Gastrocnemius medialis (tissue), 4 donors: ENCODE measurements at regions not wholly inside any gene's neighbourhood (a gene's known extent, or its start where the extent isn't known, plus 50 kb on each side); places are given as distances from the start of the nearest gene placed in this dataset.

Source experiments
- ATAC-seq, 2 donors: fragments of 150-250 bp; one replicate each; pipeline ENCODE4 v1.9.1; 2016
- DNase-seq, 2 donors: peaks; one replicate each; pipeline ENCODE4 v3.0.0-alpha.2; 2019
- H3K27ac ChIP-seq, 4 donors: fragments of 200-600 bp; sonication (generic); 1 replicate in 1 of 4; 2 replicates in 3 of 4; pipeline ENCODE4 v1.5.1; 2016 to 2018; ENCODE audit warnings: mild to moderate bottlenecking in 2 of 4, moderate library complexity in 1 of 4
- H3K27me3 ChIP-seq, 3 donors: fragments of 200-600 bp; sonication (generic) in 2 of 3; 1 replicate in 1 of 3; 2 replicates in 2 of 3; pipeline versions ENCODE4 v1.5.1 to v1.6.0; 2016 to 2019; ENCODE audit warnings: mild to moderate bottlenecking in 1 of 3, moderate library complexity in 1 of 3
- H3K36me3 ChIP-seq, 2 donors: fragments of 200-600 bp; sonication (generic) in 1 of 2; one replicate each; pipeline ENCODE4 v1.5.1; 2017 to 2018
- H3K4me1 ChIP-seq, 2 donors: fragments of 200-600 bp; sonication (generic) in 1 of 2; one replicate each; pipeline ENCODE4 v1.5.1; 2016 to 2017; ENCODE audit warnings: mild to moderate bottlenecking in 2 of 2
- H3K4me3 ChIP-seq, 4 donors: fragments of 200-600 bp; sonication (generic) in 3 of 4; 1 replicate in 1 of 4; 2 replicates in 3 of 4; pipeline ENCODE4 v1.5.1; 2016 to 2019; ENCODE audit warnings: mild to moderate bottlenecking in 2 of 4
- H3K9me3 ChIP-seq, 3 donors: fragments of 200-600 bp; sonication (generic) in 2 of 3; 1 replicate in 1 of 3; 2 replicates in 2 of 3; pipeline ENCODE4 v1.5.1; 2016 to 2019
- CTCF ChIP-seq, 5 experiments: fragments of 450-650 bp in 3 of 5; fragments of 200-600 bp in 2 of 5; sonication (generic) in 2 of 5; IDR thresholded peaks in 4 of 5; conservative IDR thresholded peaks in 1 of 5; 1 replicate in 4 of 5; 2 replicates in 1 of 5; pipeline ENCODE4 v1.5.1; 2016 to 2019; ENCODE audit warnings: antibody characterized with exemption in 5 of 5, mild to moderate bottlenecking in 3 of 5, moderate library complexity in 3 of 5
- POLR2A ChIP-seq, 2 donors: fragments of 450-650 bp; IDR thresholded peaks; one replicate each; pipeline ENCODE4 v1.6.1; 2017; ENCODE audit warnings: antibody characterized with exemption in 2 of 2, mild to moderate bottlenecking in 2 of 2, moderate library complexity in 2 of 2
- in situ Hi-C, 4 donors: fragments of 200-750 bp; cut with MboI; loops; one replicate each; pipeline versions ENCODE4 v1.15.0 to v1.8.0; 2017; ENCODE audit warnings: low sequenced_read_pairs in 4 of 4
- intact Hi-C: fragments of 100-400 bp; cut with DNase I; formaldehyde crosslinking; loops from one replicate; pipeline ENCODE4 v1.15.1; 2023; ENCODE audit warnings: low total_unique reads

GRCh38 chr2:19762959-19763605, 138.7 kb downstream of the TTC32 start:
- intact Hi-C loops = no loop called here
- in situ Hi-C loops = no loop called here
- Histone ChIP-seq H3K27ac (no peak overlapping the region), H3K4me3 (no peak overlapping the region), H3K4me1 (no peaks in the 10 kb centered on the region), H3K27me3 (no peaks in the 10 kb centered on the region), H3K9me3 (no peaks in the 10 kb centered on the region), H3K36me3 (peaks cover 0 to 6% of the 10 kb centered on the region in 2 donors)
- no peak for TF ChIP-seq CTCF (IDR thresholded peaks at IDR 0.05 in 4 of 5, conservative IDR thresholded peaks at IDR 0.05 in 1 of 5)
- no peak for TF ChIP-seq POLR2A (IDR thresholded peaks at IDR 0.05)
- no peak for ATAC-seq
- DNase-seq = no peak

GRCh38 chr2:19762142-19762541, 139.6 kb downstream of the TTC32 start:
- peaks cover 0 to 6% of the 10 kb centered on the region in 2 donors for H3K36me3 ChIP-seq
- DNase-seq = no peak
- no peak overlapping the region for H3K4me3 ChIP-seq
- no peak overlapping the region for H3K27ac ChIP-seq
- no peaks in the 10 kb centered on the region for H3K4me1 ChIP-seq
- in situ Hi-C loops = no loop called here
- TF ChIP-seq POLR2A (IDR thresholded peaks at IDR 0.05) (no peak), CTCF (IDR thresholded peaks at IDR 0.05 in 4 of 5, conservative IDR thresholded peaks at IDR 0.05 in 1 of 5) (no peak)
- no peaks in the 10 kb centered on the region for H3K27me3 ChIP-seq
- intact Hi-C loops = no loop called here
- ATAC-seq = no peak
- H3K9me3 ChIP-seq = no peaks in the 10 kb centered on the region

GRCh38 chr2:19759880-19760279, 141.9 kb downstream of the TTC32 start:
- H3K9me3 ChIP-seq = no peaks in the 10 kb centered on the region
- H3K4me1 ChIP-seq = no peaks in the 10 kb centered on the region
- no peak overlapping the region for H3K4me3 ChIP-seq
- no peak for DNase-seq
- H3K27me3 ChIP-seq = no peaks in the 10 kb centered on the region
- no peak overlapping the region for H3K27ac ChIP-seq
- H3K36me3 ChIP-seq = no peaks in the 10 kb centered on the region
- intact Hi-C loops = no loop called here
- ATAC-seq = peak; percentile 25 to 27
- TF ChIP-seq POLR2A (IDR thresholded peaks at IDR 0.05) (no peak), CTCF (IDR thresholded peaks at IDR 0.05 in 4 of 5, conservative IDR thresholded peaks at IDR 0.05 in 1 of 5) (no peak)
- in situ Hi-C loops = no loop called here

- in situ Hi-C loops (no loop called here), intact Hi-C loops (no loop called here)
- no peak for TF ChIP-seq POLR2A (IDR thresholded peaks at IDR 0.05)
- TF ChIP-seq CTCF (IDR thresholded peaks at IDR 0.05 in 4 of 5, conservative IDR thresholded peaks at IDR 0.05 in 1 of 5) = no peak
- no peak overlapping the region for H3K27ac ChIP-seq
- H3K9me3 ChIP-seq = no peaks in the 10 kb centered on the region
- no peak overlapping the region for H3K4me3 ChIP-seq
- H3K36me3 ChIP-seq = no peaks in the 10 kb centered on the region
- DNase-seq = no peak
- no peaks in the 10 kb centered on the region for H3K27me3 ChIP-seq
- H3K4me1 ChIP-seq = no peaks in the 10 kb centered on the region
- ATAC-seq = no peak
These were observed 143.1 kb downstream of the TTC32 start for GRCh38 chr2:19758658-19759057.

GRCh38 chr2:19757586-19757985, 144.2 kb downstream of the TTC32 start:
- in situ Hi-C loops (no loop called here), intact Hi-C loops (no loop called here)
- no peak overlapping the region for H3K4me3 ChIP-seq
- H3K27me3 ChIP-seq = no peaks in the 10 kb centered on the region
- no peak for DNase-seq
- H3K27ac ChIP-seq = no peak overlapping the region
- no peaks in the 10 kb centered on the region for H3K9me3 ChIP-seq
- ATAC-seq = no peak
- H3K36me3 ChIP-seq = no peaks in the 10 kb centered on the region
- H3K4me1 ChIP-seq = no peaks in the 10 kb centered on the region
- TF ChIP-seq POLR2A (IDR thresholded peaks at IDR 0.05) = no peak
- no peak for TF ChIP-seq CTCF (IDR thresholded peaks at IDR 0.05 in 4 of 5, conservative IDR thresholded peaks at IDR 0.05 in 1 of 5)
